HG02571 (cell line): ENCODE measurements at regions not wholly inside any gene's neighbourhood (a gene's known extent, or its start where the extent isn't known, plus 50 kb on each side); places are given as distances from the start of the nearest gene placed in this dataset.
"Not testable (repeated sequence)": the region's sequence is repeated elsewhere in the genome, so short reads cannot be mapped to it uniquely, and the experiment has no call there.

ENCODE experiments used
- ATAC-seq: cut with Tn5 transposase; IDR thresholded peaks from one replicate; pipeline ENCODE4 v1.9.1; 2021; ENCODE audit warnings: mild to moderate bottlenecking, moderate library complexity; ENCODE audit not compliant: unreplicated experiment

DNA sequence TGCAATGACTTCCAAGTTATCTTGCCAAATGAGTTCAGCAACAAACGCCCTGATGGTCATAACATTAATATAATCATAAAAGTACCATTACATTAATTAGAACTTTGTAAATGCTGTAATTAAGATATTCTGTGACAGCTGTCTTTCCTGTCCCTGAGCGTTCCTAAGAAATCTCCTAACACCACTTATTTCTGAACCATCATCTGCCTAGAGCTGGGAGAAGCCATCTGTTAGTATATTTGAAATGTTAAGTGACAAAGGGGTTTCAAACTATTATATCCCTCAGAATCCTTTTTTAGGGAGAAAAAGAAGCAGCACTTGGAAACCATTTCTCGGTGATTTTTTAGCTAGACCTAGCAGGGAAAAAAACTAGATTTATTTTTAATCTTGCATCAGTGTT lies 657.5 kb downstream of the FAM181B start:
- ATAC-seq = no peak

- ATAC-seq = no peak
Observed at GRCh38 chr11:82059505-82059904, 674.2 kb downstream of the FAM181B start.

GRCh38 chr11:82056450-82056849 lies 677.2 kb downstream of the FAM181B start:
- ATAC-seq = no peak

- no peak for ATAC-seq
Observed at GRCh38 chr11:82049199-82049598, 684.5 kb downstream of the FAM181B start.

GRCh38 chr11:82047200-82047599 lies 686.5 kb downstream of the FAM181B start:
- no peak for ATAC-seq

DNA sequence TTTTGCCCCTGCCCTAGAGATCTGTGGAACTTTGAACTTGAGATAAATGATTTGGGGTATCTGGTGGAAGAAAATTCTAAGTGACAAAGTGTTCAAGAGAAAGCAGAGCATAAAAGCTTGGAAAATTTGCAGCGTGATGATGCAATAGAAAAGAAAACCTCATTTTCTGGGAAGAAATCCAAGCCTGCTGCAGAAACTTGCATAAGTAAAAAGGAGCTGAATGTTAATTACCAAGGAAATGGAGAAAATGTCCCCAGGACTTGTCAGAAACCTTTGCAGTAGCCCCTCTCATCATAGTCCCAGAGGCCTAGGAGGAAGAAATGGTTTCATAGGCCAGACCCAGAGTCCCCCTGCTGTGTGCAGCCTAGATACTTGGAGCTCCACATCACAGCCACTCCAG lies 686.9 kb downstream of the FAM181B start:
- no peak for ATAC-seq

- ATAC-seq = no peak
Observed at GRCh38 chr11:82045748-82046457, 687.8 kb downstream of the FAM181B start.

GRCh38 chr11:82043316-82043715 lies 690.3 kb downstream of the FAM181B start:
- no peak for ATAC-seq

DNA sequence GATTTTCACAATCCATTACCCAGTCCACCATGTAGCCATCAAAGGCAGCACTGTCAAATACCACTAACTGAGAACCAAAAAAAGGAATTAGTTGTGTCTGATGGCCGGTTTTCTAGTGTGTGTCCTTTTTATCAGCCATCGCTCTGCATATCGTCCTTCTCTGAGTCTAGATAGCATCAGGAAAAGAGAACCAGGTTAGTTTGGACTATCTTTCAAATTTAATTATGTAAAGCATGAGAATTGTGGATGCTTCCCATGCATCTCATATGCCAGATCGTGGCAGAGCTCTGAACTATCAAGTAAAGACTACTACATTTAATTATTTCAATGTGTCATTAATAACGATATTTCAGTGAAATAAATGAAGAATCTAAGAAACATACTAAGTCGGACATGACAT lies 691.9 kb downstream of the FAM181B start:
- ATAC-seq = no peak

DNA sequence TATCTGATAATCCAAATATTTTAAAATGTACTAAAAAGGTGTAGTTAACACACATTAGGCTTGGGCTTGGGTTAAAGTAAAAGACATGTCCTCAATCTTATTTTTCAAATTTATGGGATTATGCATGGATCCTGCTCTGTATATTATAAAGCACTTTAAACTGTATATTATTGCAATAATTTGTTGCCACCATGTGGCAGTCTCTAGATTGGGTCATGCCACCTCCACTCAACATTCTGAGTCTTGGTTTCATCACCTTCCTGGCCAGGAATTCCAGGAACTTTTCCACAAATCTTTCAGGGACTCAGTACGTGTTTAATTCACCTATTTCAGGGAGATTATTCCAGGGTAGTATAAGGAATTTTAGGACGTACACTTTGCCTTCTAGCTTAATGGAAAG lies 695.5 kb downstream of the FAM181B start:
- no peak for ATAC-seq

DNA sequence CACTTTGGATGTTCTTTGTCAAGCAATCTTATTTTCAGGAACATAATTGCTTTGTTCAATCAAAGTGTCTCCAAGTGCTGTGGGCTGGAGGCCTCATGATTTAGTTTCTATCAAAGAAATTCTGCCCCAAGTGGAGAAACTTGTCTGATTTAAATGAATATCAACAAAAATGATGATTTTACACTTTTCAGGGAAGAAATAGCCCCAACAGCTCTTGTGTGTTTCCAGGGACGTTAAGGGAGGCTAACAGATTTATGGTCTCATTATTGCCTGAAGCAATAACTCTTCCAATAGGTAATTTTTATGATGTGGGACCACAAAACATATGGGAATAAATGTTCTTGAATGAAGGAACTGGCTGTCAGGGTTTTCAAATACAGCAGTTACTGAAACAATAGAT lies 699.1 kb downstream of the FAM181B start:
- ATAC-seq = no peak

GRCh38 chr11:82027335-82027734 lies 706.3 kb downstream of the FAM181B start:
- not testable (repeated sequence) for ATAC-seq

DNA sequence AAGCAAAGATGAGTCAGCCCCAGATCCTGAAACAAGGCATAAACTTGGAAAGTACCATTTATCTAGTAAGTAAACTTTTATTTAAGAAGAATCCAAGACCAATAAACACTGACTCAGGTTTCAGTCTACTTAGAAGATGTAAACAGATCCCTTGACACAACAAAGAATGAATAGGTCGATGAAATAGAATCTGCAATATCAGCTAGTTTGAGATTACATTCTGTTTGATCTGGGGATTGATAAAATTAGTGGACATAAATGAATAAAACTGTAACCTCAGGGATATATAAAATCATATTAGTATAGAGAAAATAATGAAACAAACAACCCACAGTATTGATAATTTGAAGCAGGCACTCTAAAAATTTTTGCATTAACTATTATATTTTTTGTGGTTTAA lies 708.9 kb downstream of the FAM181B start:
- no peak for ATAC-seq

GRCh38 chr11:82012276-82012675 lies 721.4 kb downstream of the FAM181B start:
- ATAC-seq = no peak

DNA sequence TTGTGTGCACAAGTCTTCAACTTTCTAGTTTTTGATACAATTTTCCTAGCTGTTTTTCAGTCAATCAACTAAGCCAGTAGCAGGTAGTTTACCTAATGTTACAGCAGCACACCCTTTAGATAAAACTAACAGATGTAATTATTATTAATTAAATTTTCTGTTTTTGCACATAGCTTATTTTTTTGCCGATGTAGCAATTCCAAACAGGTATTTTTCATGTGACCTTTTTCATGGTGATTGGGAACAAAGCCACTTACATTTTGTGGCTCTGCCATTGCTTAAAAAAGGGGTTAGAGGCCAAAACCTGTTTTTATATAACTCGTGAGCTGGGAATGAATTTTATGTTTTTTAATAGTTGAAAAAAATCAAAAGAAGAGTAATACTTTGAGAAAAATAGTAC lies 724.5 kb downstream of the FAM181B start:
- no peak for ATAC-seq

DNA sequence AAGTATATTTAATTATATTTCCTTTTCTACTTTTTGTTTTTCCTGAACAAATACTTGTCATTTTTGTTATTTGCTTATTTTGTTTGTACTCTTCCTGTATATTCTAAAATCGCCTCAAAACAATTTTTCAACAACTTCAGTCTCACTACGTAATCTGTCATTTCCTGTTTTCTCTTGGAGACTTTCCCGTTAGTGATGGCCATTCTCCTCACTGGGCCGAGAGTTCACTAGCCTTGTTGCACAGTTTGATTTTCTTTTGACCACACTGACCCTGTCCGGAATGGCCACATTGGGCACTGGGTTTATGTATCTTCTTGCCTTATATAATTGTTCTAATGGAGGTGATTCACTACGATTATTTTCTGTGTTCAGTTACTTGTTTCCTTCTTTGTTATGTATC lies 726.1 kb downstream of the FAM181B start:
- ATAC-seq = no peak

- no peak for ATAC-seq
Observed at GRCh38 chr11:82004537-82005213, 729.0 kb downstream of the FAM181B start.

GRCh38 chr11:82003671-82004515 lies 729.8 kb downstream of the FAM181B start:
- no peak for ATAC-seq

GRCh38 chr11:82003024-82003423 lies 730.6 kb downstream of the FAM181B start:
- no peak for ATAC-seq

DNA sequence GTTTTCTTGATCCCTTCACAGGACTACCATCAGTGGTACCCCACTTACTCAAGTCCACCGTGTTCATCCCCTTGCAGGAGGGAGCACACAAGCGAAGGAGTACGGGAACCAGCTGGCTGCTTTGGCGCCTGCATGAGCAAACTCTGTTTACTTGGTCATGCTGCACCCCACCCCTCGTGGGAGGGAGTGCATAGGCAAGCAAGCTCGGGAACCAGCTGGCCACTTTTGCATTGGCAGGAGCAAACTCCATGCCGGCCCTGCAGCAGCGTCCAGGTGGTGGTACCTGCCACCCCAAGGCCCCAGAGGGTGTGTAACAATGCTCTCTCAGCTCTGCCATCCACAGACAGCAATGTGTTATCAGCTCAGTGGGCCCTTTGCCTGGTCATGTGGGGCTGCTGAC lies 737.8 kb downstream of the FAM181B start:
- ATAC-seq = no peak

- ATAC-seq = no peak
Observed at GRCh38 chr11:81993755-81994154, 739.9 kb downstream of the FAM181B start.
